Astrocyte (in vitro differentiated cells and primary cell): ENCODE measurements at regions not wholly inside any gene's neighbourhood (a gene's known extent, or its start where the extent isn't known, plus 50 kb on each side); places are given as distances from the start of the nearest gene placed in this dataset.

Experiments used
- DNase-seq: peaks from one replicate; pipeline ENCODE4 v3.0.0-alpha.2; 2010; ENCODE audit warnings: low read depth
- FAIRE-seq: peaks from 2 replicates; lab custom pipeline; 2011; peaks lifted over from hg19 to GRCh38; lab: Jason Lieb, UNC
- H2AFZ ChIP-seq: 2 replicates; pipeline ENCODE4 v1.6.0; 2012; ENCODE audit warnings: low read depth, low read length, inconsistent platforms
- H3K27ac ChIP-seq: 2 replicates; pipeline ENCODE4 v1.5.1; 2011; ENCODE audit warnings: low read depth, low read length, inconsistent platforms
- H3K27me3 ChIP-seq: 2 replicates; pipeline ENCODE4 v1.6.0; 2011; ENCODE audit warnings: low read length, inconsistent platforms; ENCODE audit not compliant: insufficient read depth
- H3K36me3 ChIP-seq: 2 replicates; pipeline ENCODE4 v1.5.1; 2011; ENCODE audit warnings: low read length, inconsistent platforms; ENCODE audit not compliant: insufficient read depth
- H3K4me1 ChIP-seq: 2 replicates; pipeline ENCODE4 v1.5.1; 2011; ENCODE audit warnings: low read length, inconsistent platforms; ENCODE audit not compliant: insufficient read depth
- H3K4me2 ChIP-seq: 2 replicates; pipeline ENCODE4 v1.6.0; 2012; ENCODE audit warnings: low read length, inconsistent platforms
- H3K4me3 ChIP-seq: 2 replicates; pipeline ENCODE4 v1.5.1; 2011; ENCODE audit warnings: low read depth, mild to moderate bottlenecking, low read length, inconsistent platforms; ENCODE audit not compliant: insufficient read depth
- H3K79me2 ChIP-seq: 2 replicates; pipeline ENCODE4 v1.6.0; 2012; ENCODE audit warnings: mild to moderate bottlenecking, low read length, inconsistent platforms; ENCODE audit not compliant: insufficient read depth
- H3K9ac ChIP-seq: 2 replicates; pipeline ENCODE4 v1.6.0; 2012; ENCODE audit warnings: mild to moderate bottlenecking, low read length, inconsistent platforms
- H3K9me3 ChIP-seq: 2 replicates; pipeline ENCODE4 v1.5.1; 2012; ENCODE audit warnings: low read depth, mild to moderate bottlenecking, low read length, inconsistent platforms; ENCODE audit not compliant: insufficient read depth
- H4K20me1 ChIP-seq: 2 replicates; pipeline ENCODE4 v1.6.0; 2012; ENCODE audit warnings: low read length, inconsistent platforms; ENCODE audit not compliant: insufficient read depth
- H3K27ac Mint-ChIP-seq: one replicate; pipeline ENCODE4 v1.8.0; 2021; ENCODE audit warnings: mild to moderate bottlenecking, mixed read lengths; ENCODE audit not compliant: unreplicated experiment
- H3K27me3 Mint-ChIP-seq: one replicate; pipeline ENCODE4 v1.8.0; 2021; ENCODE audit warnings: low read depth, mixed read lengths; ENCODE audit not compliant: unreplicated experiment
- H3K36me3 Mint-ChIP-seq: one replicate; pipeline ENCODE4 v1.8.0; 2021; ENCODE audit warnings: low read depth, mixed read lengths; ENCODE audit not compliant: unreplicated experiment
- H3K4me1 Mint-ChIP-seq: one replicate; pipeline ENCODE4 v1.8.0; 2021; ENCODE audit warnings: low read depth, mixed read lengths; ENCODE audit not compliant: unreplicated experiment
- H3K4me3 Mint-ChIP-seq: one replicate; pipeline ENCODE4 v1.8.0; 2021; ENCODE audit warnings: mild to moderate bottlenecking, moderate library complexity, mixed read lengths; ENCODE audit not compliant: unreplicated experiment
- H3K9me3 Mint-ChIP-seq: one replicate; pipeline ENCODE4 v1.8.0; 2021; ENCODE audit warnings: mild to moderate bottlenecking, mixed read lengths; ENCODE audit not compliant: unreplicated experiment
- EZH2 ChIP-seq: IDR thresholded peaks from 2 replicates; pipeline ENCODE4 v1.6.1; 2012; ENCODE audit warnings: mild to moderate bottlenecking, low read length, inconsistent platforms; ENCODE audit not compliant: insufficient read depth
- TF ChIP-seq, protein P1 (sequence below): IDR thresholded peaks from 2 replicates; pipeline ENCODE4 v1.5.1; 2011; ENCODE audit warnings: low read depth, mild to moderate bottlenecking, inconsistent platforms, low read length, moderate library complexity; ENCODE audit not compliant: insufficient read depth

GRCh38 chr20:51958099-51959065, 156.1 kb upstream of the SALL4 start:
- Histone ChIP-seq H3K36me3 (no peaks in the 10 kb centered on the region), H3K9ac (no peak overlapping the region), H3K4me2 (peak overlapping the region; percentile 49), H3K9me3 (no peaks in the 10 kb centered on the region), H3K27ac (no peak overlapping the region), H4K20me1 (no peaks in the 10 kb centered on the region), H3K4me3 (no peak overlapping the region), H3K4me1 (peaks cover 14% of the 10 kb centered on the region), H2AFZ (no peak overlapping the region), H3K27me3 (no peaks in the 10 kb centered on the region), H3K79me2 (no peaks in the 10 kb centered on the region)
- TF ChIP-seq, protein P1, sequence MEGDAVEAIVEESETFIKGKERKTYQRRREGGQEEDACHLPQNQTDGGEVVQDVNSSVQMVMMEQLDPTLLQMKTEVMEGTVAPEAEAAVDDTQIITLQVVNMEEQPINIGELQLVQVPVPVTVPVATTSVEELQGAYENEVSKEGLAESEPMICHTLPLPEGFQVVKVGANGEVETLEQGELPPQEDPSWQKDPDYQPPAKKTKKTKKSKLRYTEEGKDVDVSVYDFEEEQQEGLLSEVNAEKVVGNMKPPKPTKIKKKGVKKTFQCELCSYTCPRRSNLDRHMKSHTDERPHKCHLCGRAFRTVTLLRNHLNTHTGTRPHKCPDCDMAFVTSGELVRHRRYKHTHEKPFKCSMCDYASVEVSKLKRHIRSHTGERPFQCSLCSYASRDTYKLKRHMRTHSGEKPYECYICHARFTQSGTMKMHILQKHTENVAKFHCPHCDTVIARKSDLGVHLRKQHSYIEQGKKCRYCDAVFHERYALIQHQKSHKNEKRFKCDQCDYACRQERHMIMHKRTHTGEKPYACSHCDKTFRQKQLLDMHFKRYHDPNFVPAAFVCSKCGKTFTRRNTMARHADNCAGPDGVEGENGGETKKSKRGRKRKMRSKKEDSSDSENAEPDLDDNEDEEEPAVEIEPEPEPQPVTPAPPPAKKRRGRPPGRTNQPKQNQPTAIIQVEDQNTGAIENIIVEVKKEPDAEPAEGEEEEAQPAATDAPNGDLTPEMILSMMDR, result no peak
- TF ChIP-seq EZH2, result no peak
- Mint-ChIP-seq H3K27ac (no peak overlapping the region), H3K4me1 (peaks cover 8% of the 10 kb centered on the region), H3K4me3 (no peak overlapping the region), H3K27me3 (no peaks in the 10 kb centered on the region), H3K9me3 (no peaks in the 10 kb centered on the region), H3K36me3 (no peaks in the 10 kb centered on the region)
- FAIRE-seq (no peak), DNase-seq (peak; percentile 53)

GRCh38 chr20:51955756-51956155, 153.4 kb upstream of the SALL4 start:
- no peak overlapping the region for H3K4me2 ChIP-seq
- peaks cover 8% of the 10 kb centered on the region for H3K4me1 Mint-ChIP-seq
- no peaks in the 10 kb centered on the region for H3K79me2 ChIP-seq
- H2AFZ ChIP-seq, result no peak overlapping the region
- H3K36me3 Mint-ChIP-seq, result no peaks in the 10 kb centered on the region
- FAIRE-seq (no peak), DNase-seq (peak; percentile 79)
- no peak overlapping the region for H3K4me3 Mint-ChIP-seq
- no peak overlapping the region for H3K9ac ChIP-seq
- no peaks in the 10 kb centered on the region for H3K27me3 ChIP-seq
- no peak overlapping the region for H3K4me3 ChIP-seq
- H3K27ac ChIP-seq, result peak overlapping the region; percentile 19
- H3K4me1 ChIP-seq, result peaks cover 14% of the 10 kb centered on the region
- no peaks in the 10 kb centered on the region for H3K9me3 ChIP-seq
- H3K36me3 ChIP-seq, result no peaks in the 10 kb centered on the region
- no peaks in the 10 kb centered on the region for H3K27me3 Mint-ChIP-seq
- no peaks in the 10 kb centered on the region for H3K9me3 Mint-ChIP-seq
- no peaks in the 10 kb centered on the region for H4K20me1 ChIP-seq
- TF ChIP-seq, protein P1, result no peak
- no peak for TF ChIP-seq EZH2
- no peak overlapping the region for H3K27ac Mint-ChIP-seq
